ENCODE measurements at regions not wholly inside any gene's neighbourhood (a gene's known extent, or its start where the extent isn't known, plus 50 kb on each side); places are given as distances from the start of the nearest gene placed in this dataset.

DNA sequence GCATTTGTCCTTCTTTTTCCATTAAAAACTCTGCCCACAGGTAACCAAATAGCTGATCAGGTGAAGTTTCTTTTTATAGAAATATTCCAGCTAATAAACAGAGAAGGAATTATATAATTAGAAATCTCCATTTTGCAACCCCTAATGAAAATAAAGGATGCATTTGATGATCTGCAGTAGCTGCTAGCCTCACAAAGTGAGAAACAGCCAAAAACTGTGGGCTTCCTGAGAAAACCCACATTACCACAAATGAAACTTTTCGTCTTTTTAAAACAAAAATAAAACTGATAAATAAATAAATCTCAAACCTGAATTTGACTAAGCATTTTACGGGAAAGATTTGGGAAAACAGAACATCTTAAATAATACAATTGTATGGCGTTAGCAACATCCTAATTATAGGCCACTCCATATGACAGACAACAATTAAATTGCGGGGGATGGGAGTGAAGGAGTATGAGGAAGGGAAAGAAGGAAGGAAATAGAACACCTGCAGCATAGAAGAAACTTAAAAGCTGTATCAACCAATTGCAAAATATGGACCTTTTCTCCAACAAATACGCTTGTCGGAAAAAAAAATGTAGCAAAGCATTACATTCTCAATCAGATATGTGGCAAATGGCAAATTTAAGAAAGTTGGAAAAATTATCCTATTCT lies 283.0 kb upstream of the ITGA1 start:
- Histone ChIP-seq H4K8ac (ENCODE audit: extremely low read depth, insufficient read depth, low read length) (no peak overlapping the region), H3K18ac (ENCODE audit: extremely low read depth, low read length) (no peak overlapping the region), H3K79me1 (ENCODE audit: low read depth, low read length) (no peaks in the 10 kb centered on the region), H3K4ac (replicated peaks; ENCODE audit: insufficient read length, low read depth, low read length) (no peak overlapping the region), H2BK5ac (ENCODE audit: low read depth, low read length) (no peak overlapping the region), H4K5ac (ENCODE audit: insufficient read length, low read depth, low read length) (no peak overlapping the region), H3K27me3 (replicated peaks in 1 of 4; ENCODE audit: control insufficient read depth in 3 of 4, extremely low read depth in 1 of 4, insufficient read depth in 3 of 4, low read length in 3 of 4) (no peaks in the 10 kb centered on the region), H3K23ac (ENCODE audit: insufficient read length) (no peak overlapping the region), H2BK120ac (replicated peaks; ENCODE audit: low read depth, low read length) (no peak overlapping the region), H3K4me3 (ENCODE audit: extremely low read depth in 1 of 4, insufficient read depth in 2 of 4, low read depth in 3 of 4, low read length in 4 of 4) (no peak overlapping the region), H3K36me3 (ENCODE audit: control insufficient read depth in 2 of 4, insufficient read depth in 4 of 4, low read length in 3 of 4) (no peaks in the 10 kb centered on the region), H2AFZ (ENCODE audit: low read length) (no peak overlapping the region), H3K4me2 (ENCODE audit: insufficient read depth in 1 of 2, low read depth in 2 of 2, low read length in 2 of 2) (no peak overlapping the region), H2BK15ac (ENCODE audit: low read length) (no peak overlapping the region), H3K14ac (ENCODE audit: insufficient read length) (no peak overlapping the region), H3K4me1 (replicated peaks in 1 of 4; ENCODE audit: control insufficient read depth in 3 of 4, insufficient read depth in 4 of 4, low read length in 3 of 4) (no peaks in the 10 kb centered on the region), H2BK12ac (ENCODE audit: low read depth, low read length) (no peak overlapping the region), H3K56ac (replicated peaks; ENCODE audit: insufficient read length, low read depth, low read length) (no peak overlapping the region), H3K23me2 (ENCODE audit: low read depth, low read length) (no peaks in the 10 kb centered on the region), H3K79me2 (ENCODE audit: control insufficient read depth in 1 of 2, insufficient read depth in 2 of 2, low read length in 2 of 2) (no peaks in the 10 kb centered on the region), H2BK20ac (ENCODE audit: low read length) (no peak overlapping the region), H3K9ac (replicated peaks in 1 of 4; ENCODE audit: extremely low read depth in 1 of 4, low read depth in 3 of 4, low read length in 3 of 4) (no peak overlapping the region), H4K20me1 (replicated peaks in 1 of 2; ENCODE audit: control insufficient read depth in 1 of 2, insufficient read depth in 2 of 2, low read length in 2 of 2) (no peaks in the 10 kb centered on the region), H2AK5ac (ENCODE audit: low read depth, low read length) (no peak overlapping the region), H3K27ac (ENCODE audit: low read depth, low read length) (no peak overlapping the region), H3K9me3 (ENCODE audit: insufficient read depth in 2 of 2, low read depth in 1 of 2, low read length in 1 of 2) (no peaks in the 10 kb centered on the region), H4K91ac (replicated peaks; ENCODE audit: insufficient read length, low read length) (no peak overlapping the region)
- 83% methylated on average over 6 of the region's 6 CpGs; no CpG with 5 or more reads in 1 of the 2 experiments for WGBS, 2 experiments (ENCODE audit: extremely low coverage in 1 of 2, insufficient coverage in 1 of 2, insufficient read length in 1 of 2, insufficient replicate concordance in 2 of 2, low coverage in 1 of 2, low lambda C conversion rate in 2 of 2, missing lambda C conversion rate in 1 of 2)
- POLR2A ChIA-PET (ENCODE audit: partially characterized antibody), result no interaction called here
- DNase-seq (ENCODE audit: low read depth in 1 of 2, low spot score in 2 of 2) (no peak), FAIRE-seq (no peak)
- CTCF ChIA-PET (ENCODE audit: partially characterized antibody), result interaction anchor here (1.7 kb wide), 1 partner anchor 14 kb away, joined by 3 read pairs; no protein-coding TSS in a partner anchor
- TF ChIP-seq JUN (IDR thresholded peaks at IDR 0.05; ENCODE audit: low read depth, low read length), result no peak
- no peak for TF ChIP-seq KDM1A (IDR thresholded peaks at IDR 0.05; ENCODE audit: borderline replicate concordance, low read length)
- TF ChIP-seq KDM5A (IDR thresholded peaks at IDR 0.05; ENCODE audit: low read length), result no peak
- no peak for TF ChIP-seq TCF12 (IDR thresholded peaks at IDR 0.05; ENCODE audit: low read depth, low read length)
- TF ChIP-seq TBP (IDR thresholded peaks at IDR 0.05; ENCODE audit: low read depth, low read length), result no peak
- TF ChIP-seq CHD1 (IDR thresholded peaks at IDR 0.05; ENCODE audit: low read depth, low read length), result no peak
- no peak for TF ChIP-seq SIN3A (conservative IDR thresholded peaks at IDR 0.05 in 1 of 2, IDR thresholded peaks at IDR 0.05 in 1 of 2; ENCODE audit: low read depth in 1 of 2, low read length in 2 of 2)
- no peak for TF ChIP-seq SP4 (IDR thresholded peaks at IDR 0.05; ENCODE audit: low read length)
- no peak for TF ChIP-seq POU5F1 (IDR thresholded peaks at IDR 0.05; ENCODE audit: low read depth, low read length)
- TF ChIP-seq SIX5 (IDR thresholded peaks at IDR 0.05; ENCODE audit: low read depth, low read length), result no peak
- no peak for TF ChIP-seq RFX5 (IDR thresholded peaks at IDR 0.05; ENCODE audit: borderline replicate concordance, low read depth, low read length)
- TF ChIP-seq HDAC2 (IDR thresholded peaks at IDR 0.05; ENCODE audit: borderline replicate concordance in 1 of 2, low read depth in 2 of 2, low read length in 2 of 2), result no peak
- TF ChIP-seq EGR1 (IDR thresholded peaks at IDR 0.05; ENCODE audit: borderline replicate concordance, low read depth, low read length), result no peak

Data from H1 (cell line).